GM18519 (cell line): ENCODE measurements at regions not wholly inside any gene's neighbourhood (a gene's known extent, or its start where the extent isn't known, plus 50 kb on each side); places are given as distances from the start of the nearest gene placed in this dataset.
"Not testable (repeated sequence)": the region's sequence is repeated elsewhere in the genome, so short reads cannot be mapped to it uniquely, and the experiment has no call there.

Experiments used
- ATAC-seq: cut with Tn5 transposase; IDR thresholded peaks from one replicate; pipeline ENCODE4 v1.9.1; 2021; ENCODE audit warnings: mild to moderate bottlenecking, moderate library complexity; ENCODE audit not compliant: unreplicated experiment, low FRiP score

DNA sequence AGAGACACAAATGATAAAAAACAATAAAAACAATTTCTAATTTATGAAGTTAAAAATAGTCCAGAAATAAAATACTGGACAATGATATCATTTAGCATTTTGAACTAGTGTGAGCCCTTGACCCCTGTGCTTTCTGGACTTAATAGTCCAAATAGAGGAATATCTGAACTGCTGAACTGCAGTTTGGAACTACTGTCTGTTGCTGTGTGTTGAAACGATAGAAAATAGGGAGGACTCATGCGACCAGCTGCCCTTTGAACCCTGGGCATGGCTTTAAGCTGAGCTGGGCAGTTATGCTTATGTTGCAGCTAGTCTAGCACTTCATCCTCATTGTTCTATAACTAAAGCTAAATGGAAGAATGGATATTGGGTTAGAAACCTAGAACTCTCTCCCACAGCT, 99.5 kb downstream of the FMR1NB start:
- ATAC-seq, result no peak

DNA sequence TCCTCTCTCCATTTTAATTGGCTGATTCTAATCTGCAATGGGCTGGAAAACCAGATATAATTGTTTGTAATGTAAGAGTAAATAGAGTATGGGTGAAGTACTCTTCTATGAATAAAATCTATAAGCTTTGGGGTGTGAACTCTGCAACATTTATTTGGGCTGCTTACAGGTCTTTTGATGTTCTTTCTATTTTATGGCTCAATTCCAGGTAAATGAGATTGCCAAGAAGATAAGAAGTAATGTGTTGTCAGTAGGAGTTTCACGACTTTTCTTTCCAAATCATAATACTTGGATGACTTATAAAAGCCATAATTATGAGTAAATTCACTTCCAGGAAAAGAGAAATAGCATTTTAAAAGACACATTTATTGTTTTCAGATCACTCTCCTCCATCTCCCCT, 103.5 kb downstream of the FMR1NB start:
- no peak for ATAC-seq

DNA sequence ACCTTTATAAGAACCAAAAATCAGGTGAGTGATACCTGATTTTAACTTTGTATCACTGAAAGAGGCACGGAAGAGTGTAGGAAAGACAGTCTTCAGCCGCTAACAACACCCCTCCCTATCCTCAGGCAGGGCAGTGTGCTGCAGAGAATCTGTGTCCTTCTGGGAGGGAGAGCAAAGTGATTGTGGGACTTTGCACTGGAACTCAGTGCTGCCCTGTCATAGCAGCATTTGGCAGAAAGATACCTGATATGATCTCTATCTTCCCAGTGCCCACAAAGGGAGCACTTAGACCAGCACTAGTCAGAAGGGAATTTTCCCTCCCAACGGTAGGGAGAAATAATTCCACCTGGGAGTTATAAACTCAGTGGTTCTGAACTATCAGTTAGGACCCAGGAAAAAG, 139.0 kb downstream of the FMR1NB start:
- ATAC-seq, result no peak

DNA sequence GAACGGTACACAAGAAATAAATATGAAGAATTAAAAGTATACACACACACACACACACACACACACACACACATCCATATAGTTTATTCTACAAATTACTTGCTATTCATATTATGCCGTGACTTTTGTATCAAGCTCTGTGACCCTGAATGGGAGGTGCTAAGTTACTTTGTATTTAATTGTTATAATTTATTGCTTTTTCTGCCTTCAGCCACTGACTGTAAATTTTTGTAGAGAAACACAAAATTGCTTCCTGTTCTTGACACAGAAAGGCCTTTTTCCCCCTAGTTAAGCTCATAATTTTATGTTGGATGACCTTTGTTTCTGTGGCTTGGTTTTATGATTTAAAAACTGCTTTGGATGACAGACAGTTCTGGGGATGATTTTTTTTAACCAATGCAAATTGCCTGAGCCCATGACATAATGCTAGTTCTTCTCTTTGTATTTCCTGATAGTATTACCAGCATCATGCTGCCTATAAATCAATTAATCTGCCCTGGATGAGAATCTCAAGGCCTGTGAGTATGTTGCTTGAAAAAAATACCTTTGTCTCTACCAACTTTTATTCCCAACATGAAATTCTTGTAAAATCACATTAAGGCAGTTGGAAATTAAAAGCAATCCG, 140.0 kb downstream of the FMR1NB start:
- no peak for ATAC-seq

- not testable (repeated sequence) for ATAC-seq
Measured at GRCh38 chrX:148128872-148129505, 147.9 kb downstream of the FMR1NB start.

- no peak for ATAC-seq
Measured at GRCh38 chrX:148133105-148133725, 152.1 kb downstream of the FMR1NB start.

DNA sequence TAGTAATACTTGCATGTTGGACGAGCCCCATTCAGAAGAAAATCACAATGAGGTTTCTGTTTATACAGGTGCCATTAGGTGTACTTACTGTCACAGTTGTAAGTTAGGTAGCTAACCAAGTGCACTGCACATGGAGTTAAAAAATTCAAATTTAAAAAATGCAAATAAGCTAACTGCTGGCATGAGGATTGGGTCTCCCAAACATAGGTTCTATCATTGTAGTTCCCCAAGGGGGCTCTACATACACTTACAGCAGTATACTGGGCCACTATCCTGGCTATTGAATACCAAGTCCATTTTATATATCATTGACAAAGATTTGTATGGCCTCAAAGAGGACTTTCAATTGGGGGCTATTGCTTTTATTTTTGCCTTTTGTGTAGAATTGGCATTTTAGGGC, 153.4 kb downstream of the FMR1NB start:
- no peak for ATAC-seq

DNA sequence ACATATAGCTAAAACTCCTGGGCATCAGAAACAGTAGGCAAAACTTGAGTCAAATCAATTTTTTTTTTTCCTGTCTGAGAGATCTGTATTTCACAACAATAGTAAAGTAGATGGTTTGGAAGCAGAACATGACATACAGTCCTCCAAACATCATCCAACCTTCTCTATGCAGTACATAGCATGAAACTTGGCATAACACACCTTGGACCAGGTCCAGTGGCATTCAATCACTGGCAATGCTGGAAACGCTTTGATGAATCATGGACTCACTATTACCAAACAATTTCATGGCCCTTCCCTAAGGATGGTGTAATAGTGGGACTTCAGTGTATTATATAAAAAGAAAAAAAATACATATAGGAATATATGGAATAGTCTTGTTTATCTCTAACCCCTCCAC, 154.6 kb downstream of the FMR1NB start:
- no peak for ATAC-seq

DNA sequence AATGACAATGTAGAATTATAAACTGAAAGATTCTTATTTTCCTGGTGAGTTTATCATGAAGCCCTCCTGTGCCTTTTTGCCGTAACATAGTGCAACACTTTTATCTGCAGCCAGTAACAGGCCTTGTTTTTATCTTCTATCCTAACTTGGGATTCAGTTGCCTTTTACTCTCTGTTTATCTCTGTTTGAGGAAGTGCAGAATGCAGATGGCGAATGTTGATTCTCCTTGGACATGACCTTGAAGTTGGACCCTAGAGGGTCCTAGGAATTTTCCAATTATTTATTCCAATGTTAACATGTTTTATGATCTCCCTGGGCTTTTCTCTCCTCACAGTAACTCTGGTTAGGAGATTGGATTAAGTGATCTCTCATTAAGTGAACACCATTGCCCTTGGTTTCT, 165.0 kb downstream of the FMR1NB start:
- no peak for ATAC-seq

DNA sequence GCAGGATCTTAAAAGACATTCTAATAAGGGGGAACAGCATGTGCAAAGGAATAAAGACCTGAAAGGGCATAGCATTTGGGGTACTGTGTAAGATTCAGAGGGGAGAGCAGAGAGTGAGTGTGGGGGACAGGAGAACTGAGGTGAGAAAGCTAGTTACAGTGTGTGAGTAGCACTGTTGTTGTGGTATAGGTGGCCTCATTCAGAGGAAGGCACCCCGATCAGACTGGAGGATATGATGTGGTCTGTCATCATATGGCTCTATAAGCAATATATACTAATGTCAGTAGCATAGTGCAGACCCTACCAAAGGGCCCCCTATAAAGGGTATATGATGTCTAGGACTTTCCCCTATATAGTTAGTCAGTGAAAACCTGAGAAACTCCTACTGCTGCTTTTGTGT, 175.8 kb downstream of the FMR1NB start:
- ATAC-seq, result no peak

DNA sequence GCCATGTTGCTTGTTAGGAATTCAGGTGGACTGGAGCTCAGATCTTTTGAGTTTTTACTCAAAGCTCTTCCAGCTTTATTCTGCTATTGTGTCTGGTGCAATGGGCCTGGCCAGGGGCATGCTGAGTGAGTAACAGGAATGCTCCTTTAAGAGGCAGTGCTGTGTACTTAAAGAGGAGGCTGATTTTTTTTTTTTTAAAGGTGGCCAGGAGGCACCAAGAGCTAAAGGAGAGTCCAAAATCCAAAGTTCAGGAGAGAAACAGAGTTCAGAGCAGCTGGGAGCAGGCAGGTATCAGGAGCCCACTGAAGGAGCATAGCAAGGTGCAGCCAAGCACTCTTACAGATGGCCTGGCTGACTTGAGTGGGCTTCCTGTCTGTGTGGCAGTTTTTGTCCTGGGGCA, 178.7 kb downstream of the FMR1NB start:
- ATAC-seq, result no peak

DNA sequence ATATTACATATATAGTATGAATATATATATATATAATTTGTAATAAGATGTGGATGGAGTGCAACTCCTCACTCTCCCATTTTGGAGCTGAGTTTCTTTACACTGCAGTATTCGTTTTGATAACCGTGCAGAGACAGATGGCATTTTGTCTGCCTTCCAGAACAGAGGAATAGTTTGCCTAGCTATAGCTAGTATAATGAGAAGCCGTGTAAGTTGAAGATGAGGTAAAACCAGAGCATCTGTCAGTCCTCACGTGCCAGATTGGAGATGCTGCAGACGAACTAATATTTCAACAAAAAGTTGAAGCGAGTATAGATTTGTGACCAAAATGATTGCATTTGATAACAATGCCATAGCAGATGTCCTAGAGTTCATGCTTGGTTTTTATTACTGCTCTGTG, 180.6 kb downstream of the FMR1NB start:
- no peak for ATAC-seq

DNA sequence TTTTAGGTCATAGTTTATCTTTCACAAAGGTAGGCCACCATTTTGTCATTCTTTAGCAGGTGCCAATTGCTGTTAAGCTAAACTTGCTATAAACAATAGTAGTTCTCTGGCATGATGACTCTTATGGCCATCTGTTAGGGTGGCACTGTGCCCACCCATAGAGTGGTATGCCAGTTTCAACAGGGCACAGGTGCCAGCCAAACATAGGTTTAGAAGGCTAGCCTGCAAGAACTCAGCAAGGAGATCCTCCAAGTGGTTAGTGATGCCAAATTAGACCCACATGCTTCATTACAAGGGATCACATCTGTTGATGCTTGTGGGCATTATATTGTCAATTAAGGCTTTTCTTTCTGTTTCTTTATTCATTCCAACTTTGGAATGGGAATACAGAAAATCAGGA, 204.5 kb downstream of the FMR1NB start:
- ATAC-seq, result no peak

DNA sequence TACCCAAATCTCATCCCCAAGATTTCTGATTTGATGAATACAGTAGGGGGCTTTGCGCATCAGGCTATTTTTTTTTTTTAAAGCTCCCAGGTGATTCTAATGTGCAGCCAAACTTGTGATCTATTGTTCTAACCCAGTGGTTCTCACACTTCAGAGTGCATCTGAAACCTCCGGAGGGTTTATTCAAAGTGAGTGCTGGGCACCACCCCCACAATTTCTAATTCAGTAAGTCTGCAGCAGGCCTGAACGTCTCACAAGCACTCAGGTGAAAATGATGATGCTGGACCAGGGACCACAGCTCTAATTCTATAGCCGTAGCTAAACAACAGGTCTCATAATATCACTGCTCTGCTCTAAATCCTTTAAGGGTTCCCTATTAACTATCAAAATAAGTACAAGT, 211.4 kb downstream of the FMR1NB start:
- ATAC-seq, result no peak

- no peak for ATAC-seq
Measured at GRCh38 chrX:148193759-148194158, 212.6 kb downstream of the FMR1NB start.

- ATAC-seq, result no peak
Measured at GRCh38 chrX:148203531-148203930, 222.4 kb downstream of the FMR1NB start.

DNA sequence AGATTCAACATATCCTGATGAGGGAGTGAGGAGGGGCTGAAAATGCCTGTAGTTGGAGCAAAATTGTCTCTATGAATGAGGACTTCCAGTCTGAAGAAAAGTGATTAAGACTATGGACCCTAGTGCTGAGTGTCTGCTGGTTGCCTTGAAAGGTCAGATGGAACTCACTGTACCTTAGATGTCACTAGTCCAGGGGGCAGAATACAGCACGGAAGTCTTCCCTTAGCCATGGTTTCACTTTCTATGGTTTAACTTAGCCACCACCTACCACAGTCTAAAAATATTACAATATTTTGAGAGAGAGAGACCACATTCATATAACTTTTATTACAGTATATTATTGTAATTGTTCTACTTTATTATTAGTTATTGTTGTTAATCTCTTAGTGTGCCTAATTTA, 223.1 kb downstream of the FMR1NB start:
- ATAC-seq, result peak; percentile 54

GRCh38 chrX:148214786-148215185, 233.6 kb downstream of the FMR1NB start:
- ATAC-seq, result no peak

GRCh38 chrX:148215726-148216125, 234.6 kb downstream of the FMR1NB start:
- no peak for ATAC-seq

- ATAC-seq, result no peak
Measured at GRCh38 chrX:148223361-148223760, 242.2 kb downstream of the FMR1NB start.

- ATAC-seq, result no peak
Measured at GRCh38 chrX:148228521-148228920, 247.4 kb downstream of the FMR1NB start.

DNA sequence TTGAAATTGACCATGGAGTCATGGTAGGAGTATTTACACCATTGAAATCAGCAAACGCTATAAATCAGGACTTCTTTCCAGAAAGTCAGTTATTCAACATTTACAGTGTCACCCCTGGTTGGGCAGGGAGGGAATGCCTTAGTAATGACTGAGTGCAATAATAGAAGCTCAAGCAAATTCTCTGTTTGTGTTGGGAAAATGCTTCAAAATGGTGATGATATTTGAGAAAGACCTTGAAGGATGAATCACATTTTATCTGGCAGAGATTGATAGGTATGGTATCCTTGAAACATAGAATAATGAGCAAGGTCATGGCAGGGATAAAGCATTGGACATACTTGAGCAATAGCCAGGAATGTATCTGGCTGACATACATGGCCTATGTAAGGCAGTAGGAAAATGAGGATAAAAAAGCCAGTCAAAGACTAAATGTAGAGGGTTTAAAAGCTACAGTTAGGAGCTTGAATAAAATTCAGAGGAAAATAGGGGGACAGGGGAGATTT, 248.7 kb downstream of the FMR1NB start:
- no peak for ATAC-seq
